ENCODE measurements at regions not wholly inside any gene's neighbourhood (a gene's known extent, or its start where the extent isn't known, plus 50 kb on each side); places are given as distances from the start of the nearest gene placed in this dataset.

DNA sequence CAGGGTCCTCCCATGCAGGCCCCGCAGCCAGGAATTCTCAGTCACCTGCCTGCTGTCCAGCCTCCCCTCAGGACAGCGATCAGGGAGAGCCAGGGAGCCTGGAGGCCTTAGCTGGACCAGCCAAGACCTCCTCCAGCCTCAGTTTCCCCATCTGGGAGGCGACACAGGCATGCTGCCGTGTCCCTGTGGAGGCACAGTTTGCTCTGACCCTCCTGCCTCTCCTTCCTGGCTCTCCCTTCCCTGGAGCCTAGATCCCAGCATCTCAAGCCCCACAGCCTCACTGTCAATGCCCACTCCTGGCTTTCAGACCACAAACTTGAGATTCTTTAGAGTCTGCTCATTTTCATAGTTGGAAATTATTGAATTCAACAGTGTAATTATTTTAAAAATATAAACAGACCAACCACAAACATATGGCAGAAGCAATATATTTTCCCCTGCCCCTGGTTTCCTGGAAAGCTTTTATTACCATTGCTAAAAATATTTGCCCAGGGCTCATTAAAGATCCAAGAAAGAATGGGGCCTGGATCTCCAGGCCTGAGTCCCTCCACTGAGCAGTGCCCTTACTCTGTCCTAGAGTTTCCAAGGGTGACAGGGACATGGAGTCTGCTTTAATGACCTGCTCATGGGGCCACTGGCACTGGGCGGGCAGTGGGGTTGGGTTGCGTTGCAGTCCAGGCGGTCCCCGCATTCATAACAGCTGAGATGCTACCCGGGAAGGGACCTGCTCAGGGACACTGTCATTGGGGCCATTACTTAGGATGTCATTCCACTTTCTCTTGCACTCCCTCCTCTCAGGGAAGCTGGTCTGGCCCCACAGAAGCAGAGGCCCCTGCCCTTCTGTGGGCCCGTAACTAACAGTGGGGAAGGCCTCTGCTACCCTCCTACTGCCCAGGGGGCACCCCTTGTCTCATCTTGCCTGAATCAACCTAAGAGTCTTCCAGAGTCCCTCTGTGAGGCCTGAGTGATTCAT lies 81.6 kb upstream of the CHST15 start:
- TF ChIP-seq, protein P1, sequence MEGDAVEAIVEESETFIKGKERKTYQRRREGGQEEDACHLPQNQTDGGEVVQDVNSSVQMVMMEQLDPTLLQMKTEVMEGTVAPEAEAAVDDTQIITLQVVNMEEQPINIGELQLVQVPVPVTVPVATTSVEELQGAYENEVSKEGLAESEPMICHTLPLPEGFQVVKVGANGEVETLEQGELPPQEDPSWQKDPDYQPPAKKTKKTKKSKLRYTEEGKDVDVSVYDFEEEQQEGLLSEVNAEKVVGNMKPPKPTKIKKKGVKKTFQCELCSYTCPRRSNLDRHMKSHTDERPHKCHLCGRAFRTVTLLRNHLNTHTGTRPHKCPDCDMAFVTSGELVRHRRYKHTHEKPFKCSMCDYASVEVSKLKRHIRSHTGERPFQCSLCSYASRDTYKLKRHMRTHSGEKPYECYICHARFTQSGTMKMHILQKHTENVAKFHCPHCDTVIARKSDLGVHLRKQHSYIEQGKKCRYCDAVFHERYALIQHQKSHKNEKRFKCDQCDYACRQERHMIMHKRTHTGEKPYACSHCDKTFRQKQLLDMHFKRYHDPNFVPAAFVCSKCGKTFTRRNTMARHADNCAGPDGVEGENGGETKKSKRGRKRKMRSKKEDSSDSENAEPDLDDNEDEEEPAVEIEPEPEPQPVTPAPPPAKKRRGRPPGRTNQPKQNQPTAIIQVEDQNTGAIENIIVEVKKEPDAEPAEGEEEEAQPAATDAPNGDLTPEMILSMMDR (IDR thresholded peaks at IDR 0.05), result no peak
- TF ChIP-seq POLR2AphosphoS5 (IDR thresholded peaks at IDR 0.05; ENCODE audit: insufficient read depth in 1 of 2, low read depth in 1 of 2) (no peak), POLR2A (IDR thresholded peaks at IDR 0.05) (no peak)
